ENCODE measurements at regions not wholly inside any gene's neighbourhood (a gene's known extent, or its start where the extent isn't known, plus 50 kb on each side); places are given as distances from the start of the nearest gene placed in this dataset.

DNA sequence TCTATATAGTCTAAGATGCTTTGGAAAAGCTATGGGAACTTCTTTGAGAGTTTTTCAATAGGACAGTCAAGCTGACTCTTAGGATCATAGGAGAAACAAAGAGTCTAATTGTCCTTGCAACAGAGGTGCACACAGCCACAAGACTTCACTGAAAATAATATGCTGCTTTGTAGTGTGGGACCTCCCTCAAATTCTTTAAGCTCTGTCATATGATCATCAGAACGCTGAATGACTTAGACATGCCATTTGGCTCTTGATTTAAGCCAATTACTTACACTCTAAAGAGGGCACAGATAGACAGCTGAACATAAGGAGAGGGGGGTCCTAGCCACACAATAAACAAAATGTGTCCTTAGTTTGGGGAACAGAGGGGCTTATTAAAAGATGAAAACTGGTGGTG is 818.7 kb upstream of the GJE1 start:
- TF ChIP-seq, protein P1, sequence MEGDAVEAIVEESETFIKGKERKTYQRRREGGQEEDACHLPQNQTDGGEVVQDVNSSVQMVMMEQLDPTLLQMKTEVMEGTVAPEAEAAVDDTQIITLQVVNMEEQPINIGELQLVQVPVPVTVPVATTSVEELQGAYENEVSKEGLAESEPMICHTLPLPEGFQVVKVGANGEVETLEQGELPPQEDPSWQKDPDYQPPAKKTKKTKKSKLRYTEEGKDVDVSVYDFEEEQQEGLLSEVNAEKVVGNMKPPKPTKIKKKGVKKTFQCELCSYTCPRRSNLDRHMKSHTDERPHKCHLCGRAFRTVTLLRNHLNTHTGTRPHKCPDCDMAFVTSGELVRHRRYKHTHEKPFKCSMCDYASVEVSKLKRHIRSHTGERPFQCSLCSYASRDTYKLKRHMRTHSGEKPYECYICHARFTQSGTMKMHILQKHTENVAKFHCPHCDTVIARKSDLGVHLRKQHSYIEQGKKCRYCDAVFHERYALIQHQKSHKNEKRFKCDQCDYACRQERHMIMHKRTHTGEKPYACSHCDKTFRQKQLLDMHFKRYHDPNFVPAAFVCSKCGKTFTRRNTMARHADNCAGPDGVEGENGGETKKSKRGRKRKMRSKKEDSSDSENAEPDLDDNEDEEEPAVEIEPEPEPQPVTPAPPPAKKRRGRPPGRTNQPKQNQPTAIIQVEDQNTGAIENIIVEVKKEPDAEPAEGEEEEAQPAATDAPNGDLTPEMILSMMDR (IDR thresholded peaks at IDR 0.05), result no peak
- no peak for TF ChIP-seq POLR2A (IDR thresholded peaks at IDR 0.05)
